Astrocyte of the hippocampus (primary cell): ENCODE measurements at regions not wholly inside any gene's neighbourhood (a gene's known extent, or its start where the extent isn't known, plus 50 kb on each side); places are given as distances from the start of the nearest gene placed in this dataset.
"Not testable (repeated sequence)": the region's sequence is repeated elsewhere in the genome, so short reads cannot be mapped to it uniquely, and the experiment has no call there.

Experiments used
- DNase-seq: peaks from one replicate; pipeline ENCODE4 v3.0.0; 2011; ENCODE audit warnings: low read depth, low spot score

DNA sequence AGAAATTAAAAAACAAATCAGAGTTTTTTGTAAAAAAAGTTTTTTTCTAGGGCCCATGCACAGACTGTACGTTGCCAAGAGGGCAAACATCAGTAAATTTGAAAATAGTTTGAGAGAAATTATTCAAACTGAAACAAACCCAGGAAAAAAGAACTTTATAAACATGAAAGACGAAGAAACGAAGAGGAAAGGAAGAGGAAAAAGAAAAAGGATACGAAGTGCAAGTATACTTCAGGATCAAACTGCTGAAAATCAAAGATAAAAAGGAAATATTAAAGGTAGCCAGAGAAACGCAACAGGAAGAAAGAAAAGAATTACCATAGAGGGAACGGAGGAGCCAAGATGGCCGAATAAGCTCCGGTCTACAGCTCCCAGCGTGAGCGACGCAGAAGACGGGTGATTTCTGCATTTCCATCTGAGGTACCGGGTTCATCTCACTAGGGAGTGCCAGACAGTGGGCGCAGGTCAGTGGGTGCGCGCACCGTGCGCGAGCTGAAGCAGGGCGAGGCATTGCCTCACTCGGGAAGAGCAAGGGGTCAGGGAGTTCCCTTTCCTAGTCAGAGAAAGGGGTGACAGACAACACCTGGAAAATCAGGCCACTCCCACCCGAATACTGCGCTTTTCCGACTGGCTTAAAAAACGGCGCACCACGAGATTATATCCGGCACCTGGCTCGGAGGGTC, 94.4 kb upstream of the GAS1 start:
- DNase-seq: not testable (repeated sequence)

DNA sequence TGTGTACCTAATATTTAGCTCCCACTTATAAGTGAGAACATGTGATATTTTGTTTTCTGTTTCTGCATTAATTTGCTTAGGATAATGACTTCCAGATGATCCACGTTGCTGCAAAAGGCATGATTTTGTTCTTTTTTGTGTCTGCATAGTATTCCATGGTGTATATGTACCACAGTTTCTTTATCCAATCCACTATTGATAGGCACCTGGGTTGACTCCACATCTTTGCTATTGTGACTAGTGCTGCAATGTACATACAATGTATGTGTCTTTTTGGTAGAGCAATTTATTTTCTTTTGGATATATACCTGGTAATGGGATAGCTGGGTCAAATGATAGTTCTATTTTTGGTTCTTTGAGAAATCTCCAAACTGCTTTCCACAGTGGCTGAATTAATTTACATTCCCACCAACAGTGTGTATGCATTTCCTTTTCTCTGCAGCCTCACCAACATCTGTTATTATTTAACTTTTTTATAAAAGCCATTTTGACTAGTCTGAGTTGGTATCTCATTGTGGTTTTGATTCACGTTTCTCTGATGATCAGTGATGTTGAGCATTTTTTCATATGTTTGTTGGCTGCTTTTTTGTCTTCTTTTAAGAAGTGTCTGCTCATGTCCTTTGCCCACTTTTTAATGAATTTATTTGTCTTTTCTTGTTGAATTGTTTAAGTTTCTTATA, 102.8 kb upstream of the GAS1 start:
- DNase-seq: not testable (repeated sequence)

DNA sequence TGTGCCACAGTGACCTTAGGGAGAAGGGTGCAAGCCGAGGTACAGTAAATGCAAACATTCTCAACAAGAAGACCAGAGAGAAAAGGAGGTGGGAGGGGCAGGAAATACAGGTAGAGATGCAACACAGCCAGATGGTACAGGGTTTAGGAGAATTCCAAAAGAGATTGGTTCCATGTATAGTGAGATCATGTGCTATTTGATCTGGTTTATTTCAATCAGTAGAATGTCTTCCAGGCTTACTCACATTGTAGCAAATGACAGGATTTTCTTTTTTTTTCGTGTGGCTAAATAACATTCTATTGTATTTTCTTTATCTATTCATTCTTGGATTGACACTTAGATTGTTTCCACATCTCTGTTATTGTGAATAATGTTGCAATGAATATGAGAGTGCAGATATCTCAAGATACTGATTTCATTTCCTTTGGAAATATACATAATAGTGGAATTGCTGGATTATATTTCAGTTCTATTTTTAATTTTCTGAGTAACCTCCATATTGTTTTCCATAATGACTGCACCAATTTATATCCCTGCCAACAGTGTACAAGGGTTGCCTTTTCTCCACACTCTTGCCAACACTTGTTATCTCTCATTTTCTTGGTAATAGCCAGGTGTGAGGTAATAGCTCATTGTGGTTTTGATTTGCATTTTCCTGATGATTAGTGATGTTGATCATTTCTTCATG, 107.8 kb upstream of the GAS1 start:
- no peak for DNase-seq

- DNase-seq: no peak
Observed at GRCh38 chr9:87059772-87060171, 112.5 kb upstream of the GAS1 start.

- no peak for DNase-seq
Observed at GRCh38 chr9:87062746-87063145, 115.4 kb upstream of the GAS1 start.

GRCh38 chr9:87063246-87063645, 115.9 kb upstream of the GAS1 start:
- DNase-seq: no peak

DNA sequence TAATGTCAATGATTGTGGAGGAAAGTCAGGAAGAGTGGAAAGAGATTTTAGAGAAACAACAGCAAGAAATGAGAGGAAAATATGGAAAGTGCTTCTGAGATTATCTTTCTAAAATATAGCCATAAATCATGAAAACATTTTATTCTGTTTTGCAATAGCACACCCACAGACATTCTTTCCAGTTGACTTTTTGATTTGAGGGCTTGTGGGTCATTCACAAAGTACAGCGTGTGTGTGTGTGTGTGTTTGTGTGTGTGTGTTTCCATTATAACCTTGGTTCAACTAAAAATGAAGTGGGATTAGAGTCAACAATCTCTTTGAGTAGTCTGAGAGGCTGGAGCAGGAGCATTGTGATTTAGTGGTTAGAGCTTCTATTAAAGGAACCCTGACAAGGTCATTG, 116.6 kb upstream of the GAS1 start:
- peak; percentile 23 for DNase-seq

DNA sequence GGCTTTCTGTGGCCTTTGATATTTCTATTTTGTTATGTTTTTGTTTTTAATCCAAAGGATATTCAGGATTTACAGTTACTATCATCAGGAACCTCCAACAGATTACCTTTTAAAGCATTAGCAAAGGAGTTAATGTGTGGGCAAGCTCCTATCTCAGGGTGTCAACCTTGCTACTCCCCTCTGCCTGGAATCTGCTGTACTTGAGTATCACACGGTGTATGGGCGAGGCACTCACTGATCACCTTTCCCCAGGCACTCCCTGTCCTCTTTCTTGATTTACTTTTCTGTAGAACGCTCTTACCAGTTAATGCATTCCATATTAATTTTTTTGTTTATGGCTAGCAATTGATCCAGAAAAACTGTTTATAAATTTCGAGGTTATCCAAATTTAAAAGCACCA, 117.0 kb upstream of the GAS1 start:
- no peak for DNase-seq

GRCh38 chr9:87065981-87066380, 118.7 kb upstream of the GAS1 start:
- peak; percentile 9 for DNase-seq

DNA sequence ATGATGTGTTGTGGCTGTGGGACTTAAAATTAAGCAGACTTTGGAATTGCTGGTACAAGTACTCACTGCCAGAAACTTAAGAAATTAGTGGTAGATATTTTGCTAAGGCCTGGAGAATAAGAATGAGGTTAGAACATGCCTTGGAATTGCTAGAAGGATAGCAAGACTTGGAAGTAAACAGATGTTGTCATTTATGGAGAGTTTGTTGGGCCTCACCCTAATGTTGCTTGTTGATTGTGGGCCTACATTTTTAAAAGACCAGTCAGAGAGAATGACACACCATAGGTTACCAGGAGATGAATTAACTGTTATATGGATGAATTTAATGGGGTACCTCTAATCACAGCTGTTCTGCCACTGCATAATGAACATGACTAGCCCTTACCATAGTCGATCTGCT, 120.1 kb upstream of the GAS1 start:
- no peak for DNase-seq

GRCh38 chr9:87068177-87068840, 121.0 kb upstream of the GAS1 start:
- no peak for DNase-seq

DNA sequence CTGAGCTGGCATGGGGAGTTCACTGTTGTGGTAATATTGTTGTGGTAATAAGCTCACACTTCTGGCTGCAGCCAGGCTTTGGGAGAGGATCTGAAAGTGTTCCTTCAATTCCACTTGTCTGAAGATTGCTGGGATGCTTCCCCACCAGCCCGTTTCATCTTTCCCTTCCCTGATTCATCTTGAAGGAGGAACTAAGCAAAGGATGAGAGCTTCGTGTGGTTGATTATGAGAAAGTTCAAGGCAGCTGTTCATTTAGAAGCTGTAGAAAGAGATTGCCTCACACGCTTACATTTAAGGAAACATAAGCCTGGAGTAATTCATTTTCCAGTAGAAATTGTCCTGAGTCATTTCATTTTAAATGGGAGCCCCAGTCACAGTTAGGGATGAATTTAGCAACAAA, 122.4 kb upstream of the GAS1 start:
- DNase-seq: no peak

GRCh38 chr9:87070336-87070735, 123.0 kb upstream of the GAS1 start:
- no peak for DNase-seq

GRCh38 chr9:87071473-87071872, 124.2 kb upstream of the GAS1 start:
- no peak for DNase-seq

GRCh38 chr9:87073692-87074091, 126.4 kb upstream of the GAS1 start:
- DNase-seq: no peak

- no peak for DNase-seq
Observed at GRCh38 chr9:87075537-87075936, 128.2 kb upstream of the GAS1 start.

- peak; percentile 41 for DNase-seq
Observed at GRCh38 chr9:87076825-87077224, 129.5 kb upstream of the GAS1 start.

- no peak for DNase-seq
Observed at GRCh38 chr9:87077986-87078385, 130.7 kb upstream of the GAS1 start.

GRCh38 chr9:87080512-87081264, 133.4 kb upstream of the GAS1 start:
- no peak for DNase-seq

DNA sequence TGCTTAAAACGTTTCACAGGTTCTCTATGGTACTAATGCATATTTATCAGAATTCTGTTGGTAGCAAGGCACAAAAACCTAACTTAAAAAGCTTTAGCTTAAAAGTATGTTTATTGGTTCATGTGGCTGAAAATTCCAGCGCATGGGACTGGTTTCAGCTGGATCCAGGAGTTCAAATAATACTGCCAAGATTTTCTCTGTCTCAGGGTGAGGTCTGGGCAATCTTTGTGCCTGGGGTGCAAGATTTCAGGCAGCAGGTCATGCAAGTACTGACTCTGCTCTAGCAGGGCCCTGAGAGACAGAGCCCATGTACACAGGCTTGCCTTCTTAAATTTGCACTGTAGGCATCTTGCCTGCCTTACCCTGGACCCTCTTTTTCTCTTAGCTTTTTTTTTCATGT, 134.2 kb upstream of the GAS1 start:
- no peak for DNase-seq

DNA sequence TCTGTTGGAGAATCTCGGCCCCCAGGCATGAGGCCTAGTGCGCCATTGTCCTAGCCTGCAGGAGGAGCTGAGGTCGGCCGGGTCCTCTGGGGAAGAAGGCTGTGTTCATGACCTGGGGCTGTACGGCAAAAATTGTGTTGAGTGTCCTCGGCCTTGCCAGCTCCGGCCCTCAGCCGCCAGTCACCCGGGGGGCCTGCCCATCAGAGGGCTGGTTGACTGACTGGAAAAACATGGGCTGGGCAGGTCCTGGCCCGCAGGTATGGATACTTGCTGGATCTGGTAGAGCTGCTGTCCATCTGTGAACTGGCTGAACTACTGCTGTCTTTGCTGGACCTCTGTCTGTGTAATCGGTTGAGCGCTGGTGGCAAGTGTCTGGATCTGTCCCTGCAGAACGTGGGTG, 136.7 kb upstream of the GAS1 start:
- DNase-seq: no peak

DNA sequence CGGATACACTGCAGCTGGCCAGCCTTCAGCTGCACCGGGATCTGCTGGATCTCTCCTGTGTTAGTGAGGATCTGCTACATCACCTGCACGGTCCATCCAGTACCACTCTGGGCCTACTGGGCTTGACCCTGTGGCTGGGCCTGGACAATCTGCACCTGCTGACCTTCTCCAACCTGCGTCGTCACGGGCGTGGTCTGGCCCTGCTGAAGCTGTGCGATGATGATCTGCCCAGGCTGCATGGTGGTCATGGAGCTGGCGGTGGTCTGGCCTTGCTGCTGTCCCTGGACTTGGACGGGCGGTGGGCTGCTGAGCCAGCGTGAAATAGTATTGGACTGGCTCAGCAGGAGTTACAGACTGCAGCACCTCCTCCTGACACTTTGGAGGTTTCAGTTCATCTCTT, 137.1 kb upstream of the GAS1 start:
- DNase-seq: no peak
